ENCODE measurements at regions not wholly inside any gene's neighbourhood (a gene's known extent, or its start where the extent isn't known, plus 50 kb on each side); places are given as distances from the start of the nearest gene placed in this dataset.

GRCh38 chr10:4670737-4671136, 155.3 kb upstream of the AKR1E2 start:
- H3K4me3 ChIP-seq (ENCODE audit: low read length) = no peak overlapping the region
- H3K27me3 ChIP-seq (ENCODE audit: control insufficient read depth, insufficient read depth, low read length) = no peaks in the 10 kb centered on the region
- no peaks in the 10 kb centered on the region for H3K36me3 ChIP-seq (ENCODE audit: control insufficient read depth, insufficient read depth, low read length)
- peaks cover 2% of the 10 kb centered on the region for H3K4me1 ChIP-seq (ENCODE audit: control insufficient read depth, insufficient read depth, low read length)
- peaks cover 2% of the 10 kb centered on the region for H3K9me3 ChIP-seq (replicated peaks; ENCODE audit: control insufficient read depth, low read depth, low read length)
- DNase-seq = no peak
- no peak overlapping the region for H3K27ac ChIP-seq (ENCODE audit: low read length)

- no CpG with 5 or more reads among the region's 2 CpGs for WGBS (ENCODE audit: insufficient coverage)
- H3K27ac ChIP-seq (ENCODE audit: low read length) = no peak overlapping the region
- peaks cover 2% of the 10 kb centered on the region for H3K4me1 ChIP-seq (ENCODE audit: control insufficient read depth, insufficient read depth, low read length)
- H3K36me3 ChIP-seq (ENCODE audit: control insufficient read depth, insufficient read depth, low read length) = no peaks in the 10 kb centered on the region
- H3K27me3 ChIP-seq (ENCODE audit: control insufficient read depth, insufficient read depth, low read length) = no peaks in the 10 kb centered on the region
- H3K9me3 ChIP-seq (replicated peaks; ENCODE audit: control insufficient read depth, low read depth, low read length) = peaks cover 2% of the 10 kb centered on the region
- no peak overlapping the region for H3K4me3 ChIP-seq (ENCODE audit: low read length)
- DNase-seq = no peak
Measured at GRCh38 chr10:4669585-4669984, 156.4 kb upstream of the AKR1E2 start.

GRCh38 chr10:4663162-4663992, 162.6 kb upstream of the AKR1E2 start:
- H3K4me1 ChIP-seq (ENCODE audit: control insufficient read depth, insufficient read depth, low read length) = peaks cover 23% of the 10 kb centered on the region
- DNase-seq = peak; percentile 92
- 16% methylated on average over 2 of the region's 9 CpGs for WGBS (ENCODE audit: insufficient coverage)
- H3K27me3 ChIP-seq (ENCODE audit: control insufficient read depth, insufficient read depth, low read length) = no peaks in the 10 kb centered on the region
- no peaks in the 10 kb centered on the region for H3K36me3 ChIP-seq (ENCODE audit: control insufficient read depth, insufficient read depth, low read length)
- H3K9me3 ChIP-seq (replicated peaks; ENCODE audit: control insufficient read depth, low read depth, low read length) = no peaks in the 10 kb centered on the region
- peak overlapping the region; percentile 91 for H3K27ac ChIP-seq (ENCODE audit: low read length)
- H3K4me3 ChIP-seq (ENCODE audit: low read length) = no peak overlapping the region

- peak overlapping the region; percentile 91 for H3K27ac ChIP-seq (ENCODE audit: low read length)
- 70% methylated on average over 3 of the region's 9 CpGs for WGBS (ENCODE audit: insufficient coverage)
- H3K4me1 ChIP-seq (ENCODE audit: control insufficient read depth, insufficient read depth, low read length) = peaks cover 23% of the 10 kb centered on the region
- no peaks in the 10 kb centered on the region for H3K27me3 ChIP-seq (ENCODE audit: control insufficient read depth, insufficient read depth, low read length)
- H3K4me3 ChIP-seq (ENCODE audit: low read length) = no peak overlapping the region
- no peaks in the 10 kb centered on the region for H3K9me3 ChIP-seq (replicated peaks; ENCODE audit: control insufficient read depth, low read depth, low read length)
- DNase-seq = no peak
- H3K36me3 ChIP-seq (ENCODE audit: control insufficient read depth, insufficient read depth, low read length) = no peaks in the 10 kb centered on the region
Measured at GRCh38 chr10:4662576-4663161, 163.3 kb upstream of the AKR1E2 start.

GRCh38 chr10:4661511-4662255, 164.3 kb upstream of the AKR1E2 start:
- Histone ChIP-seq H3K9me3 (replicated peaks; ENCODE audit: control insufficient read depth, low read depth, low read length) (no peaks in the 10 kb centered on the region), H3K4me3 (ENCODE audit: low read length) (no peak overlapping the region), H3K27me3 (ENCODE audit: control insufficient read depth, insufficient read depth, low read length) (no peaks in the 10 kb centered on the region), H3K36me3 (ENCODE audit: control insufficient read depth, insufficient read depth, low read length) (no peaks in the 10 kb centered on the region), H3K27ac (ENCODE audit: low read length) (peak overlapping the region; percentile 91), H3K4me1 (ENCODE audit: control insufficient read depth, insufficient read depth, low read length) (peaks cover 23% of the 10 kb centered on the region)
- WGBS (ENCODE audit: insufficient coverage) = 47% methylated on average over 11 of the region's 16 CpGs
- peak; percentile 74 for DNase-seq

GRCh38 chr10:4658777-4659176, 167.2 kb upstream of the AKR1E2 start:
- no peak for DNase-seq
- WGBS (ENCODE audit: insufficient coverage) = 59% methylated on average over 6 of the region's 8 CpGs
- no peak overlapping the region for H3K27ac ChIP-seq (ENCODE audit: low read length)

GRCh38 chr10:4656576-4657194, 169.3 kb upstream of the AKR1E2 start:
- H3K9me3 ChIP-seq (replicated peaks; ENCODE audit: control insufficient read depth, low read depth, low read length) = no peaks in the 10 kb centered on the region
- no peaks in the 10 kb centered on the region for H3K36me3 ChIP-seq (ENCODE audit: control insufficient read depth, insufficient read depth, low read length)
- H3K4me3 ChIP-seq (ENCODE audit: low read length) = no peak overlapping the region
- H3K27ac ChIP-seq (ENCODE audit: low read length) = no peak overlapping the region
- WGBS (ENCODE audit: insufficient coverage) = no CpG with 5 or more reads among the region's 7 CpGs
- peak; percentile 82 for DNase-seq
- peaks cover 6% of the 10 kb centered on the region for H3K4me1 ChIP-seq (ENCODE audit: control insufficient read depth, insufficient read depth, low read length)
- H3K27me3 ChIP-seq (ENCODE audit: control insufficient read depth, insufficient read depth, low read length) = no peaks in the 10 kb centered on the region

More at GRCh38 chr10:4658777-4659176, 167.2 kb upstream of the AKR1E2 start:
- no peaks in the 10 kb centered on the region for H3K27me3 ChIP-seq (ENCODE audit: control insufficient read depth, insufficient read depth, low read length)
- no peaks in the 10 kb centered on the region for H3K9me3 ChIP-seq (replicated peaks; ENCODE audit: control insufficient read depth, low read depth, low read length)
- peaks cover 21% of the 10 kb centered on the region for H3K4me1 ChIP-seq (ENCODE audit: control insufficient read depth, insufficient read depth, low read length)
- no peaks in the 10 kb centered on the region for H3K36me3 ChIP-seq (ENCODE audit: control insufficient read depth, insufficient read depth, low read length)
- H3K4me3 ChIP-seq (ENCODE audit: low read length) = no peak overlapping the region

GRCh38 chr10:4655879-4656278, 170.1 kb upstream of the AKR1E2 start:
- WGBS (ENCODE audit: insufficient coverage) = no CpG with 5 or more reads among the region's 5 CpGs
- DNase-seq = no peak
- Histone ChIP-seq H3K4me3 (ENCODE audit: low read length) (no peak overlapping the region), H3K9me3 (replicated peaks; ENCODE audit: control insufficient read depth, low read depth, low read length) (no peaks in the 10 kb centered on the region), H3K27ac (ENCODE audit: low read length) (no peak overlapping the region), H3K36me3 (ENCODE audit: control insufficient read depth, insufficient read depth, low read length) (no peaks in the 10 kb centered on the region), H3K4me1 (ENCODE audit: control insufficient read depth, insufficient read depth, low read length) (no peaks in the 10 kb centered on the region), H3K27me3 (ENCODE audit: control insufficient read depth, insufficient read depth, low read length) (no peaks in the 10 kb centered on the region)

GRCh38 chr10:4655406-4655805, 170.6 kb upstream of the AKR1E2 start:
- H3K4me3 ChIP-seq (ENCODE audit: low read length) = no peak overlapping the region
- no peaks in the 10 kb centered on the region for H3K27me3 ChIP-seq (ENCODE audit: control insufficient read depth, insufficient read depth, low read length)
- H3K9me3 ChIP-seq (replicated peaks; ENCODE audit: control insufficient read depth, low read depth, low read length) = no peaks in the 10 kb centered on the region
- peaks cover 4% of the 10 kb centered on the region for H3K4me1 ChIP-seq (ENCODE audit: control insufficient read depth, insufficient read depth, low read length)
- no peak overlapping the region for H3K27ac ChIP-seq (ENCODE audit: low read length)
- 43% methylated on average over 1 of the region's 3 CpGs for WGBS (ENCODE audit: insufficient coverage)
- DNase-seq = no peak
- H3K36me3 ChIP-seq (ENCODE audit: control insufficient read depth, insufficient read depth, low read length) = no peaks in the 10 kb centered on the region

- Histone ChIP-seq H3K36me3 (ENCODE audit: control insufficient read depth, insufficient read depth, low read length) (no peaks in the 10 kb centered on the region), H3K27me3 (ENCODE audit: control insufficient read depth, insufficient read depth, low read length) (no peaks in the 10 kb centered on the region), H3K27ac (ENCODE audit: low read length) (no peak overlapping the region), H3K4me1 (ENCODE audit: control insufficient read depth, insufficient read depth, low read length) (peaks cover 7% of the 10 kb centered on the region), H3K9me3 (replicated peaks; ENCODE audit: control insufficient read depth, low read depth, low read length) (no peaks in the 10 kb centered on the region), H3K4me3 (ENCODE audit: low read length) (no peak overlapping the region)
- DNase-seq = no peak
- no CpG with 5 or more reads among the region's 2 CpGs for WGBS (ENCODE audit: insufficient coverage)
Measured at GRCh38 chr10:4654496-4654895, 171.5 kb upstream of the AKR1E2 start.
